Motor neuron (in vitro differentiated cells): ENCODE measurements at regions not wholly inside any gene's neighbourhood (a gene's known extent, or its start where the extent isn't known, plus 50 kb on each side); places are given as distances from the start of the nearest gene placed in this dataset.
A peak's percentile ranks its signal among the peaks of the same experiment; 100 is the strongest.
"Not testable (repeated sequence)": the region's sequence is repeated elsewhere in the genome, so short reads cannot be mapped to it uniquely, and the experiment has no call there.

Experiments used
- ATAC-seq, 8 experiments: fragments of 200-7000 bp; cut with Tn5 transposase; replicated peaks in 6 of 8; 2 replicates each; pipeline ENCODE4 v1.8.0; 2021; ENCODE audit warnings: mild to moderate bottlenecking in 8 of 8, moderate library complexity in 8 of 8
- H3K27ac ChIP-seq, 2 donors: fragments of 250-450 bp; sonication (Bioruptor Pico); 2 replicates each; pipeline ENCODE4 v1.9.0; 2021; ENCODE audit warnings: antibody characterized with exemption in 2 of 2, mild to moderate bottlenecking in 2 of 2, moderate library complexity in 1 of 2
- H3K4me1 ChIP-seq, 2 donors: fragments of 250-450 bp; sonication (Bioruptor Pico); replicated peaks in 1 of 2; 2 replicates each; pipeline ENCODE4 v1.6.1; 2021; ENCODE audit warnings: antibody characterized with exemption in 2 of 2, mild to moderate bottlenecking in 2 of 2, moderate library complexity in 1 of 2
- H3K4me3 ChIP-seq, 5 donors: fragments of 250-450 bp; sonication (Bioruptor Pico); 2 replicates each; pipeline ENCODE4 v1.9.0; 2021; ENCODE audit warnings: antibody characterized with exemption in 5 of 5, mild to moderate bottlenecking in 5 of 5, moderate library complexity in 4 of 5
- WGBS, 10 experiments: fragments of 450-650 bp; shearing (Covaris generic); methylation state at CpG; one replicate each; pipeline ENCODE4 v1.0.0; 2022; 5-methylcytosine and 5-hydroxymethylcytosine counted together
- in situ Hi-C, 9 experiments: fragments of 400-800 bp; cut with MboI; loops; one replicate each; pipeline ENCODE4 v1.15.0; 2021; ENCODE audit warnings: low sequenced_read_pairs in 9 of 9, low pct_unique_long_range_greater_than_20kb in 2 of 9; ENCODE audit not compliant: unreplicated experiment in 9 of 9

DNA sequence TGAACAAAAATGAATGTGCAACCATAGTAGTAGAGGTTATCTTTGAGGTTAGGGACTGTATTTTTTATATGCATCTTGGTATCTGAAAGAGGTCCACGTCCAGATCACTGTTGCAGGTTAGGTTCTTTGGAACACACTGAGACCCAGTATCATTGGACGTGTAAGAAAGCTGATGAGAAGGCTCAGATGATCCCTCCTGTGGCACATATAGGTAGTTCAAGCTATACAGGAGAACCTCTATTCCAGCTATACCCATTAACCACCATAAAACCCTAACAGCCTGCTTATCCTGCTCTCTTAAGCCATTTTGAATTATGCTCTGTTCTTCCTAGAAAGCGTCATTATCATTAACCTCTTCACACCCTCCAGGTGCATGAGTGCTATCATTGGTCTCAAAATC, 930.7 kb upstream of the HS3ST1 start:
- Histone ChIP-seq H3K4me3 (no peak overlapping the region), H3K27ac (no peak overlapping the region), H3K4me1 (no peaks in the 10 kb centered on the region)
- 0 to 80% (median 29%) methylated on average over 2 to 3 of the region's 3 CpGs; no CpG with 5 or more reads in 2 of the 10 experiments for WGBS, 10 experiments
- in situ Hi-C loops: no loop called here
- ATAC-seq: no peak

GRCh38 chr4:12333083-12333482, 904.4 kb upstream of the HS3ST1 start:
- peak in 1 of 8 experiments; percentile 66 for ATAC-seq
- H3K4me3 ChIP-seq, H3K27ac ChIP-seq, H3K4me1 ChIP-seq, in situ Hi-C loops: not testable (repeated sequence)
- 100% methylated on average over 1 to 2 of the region's 2 CpGs; no CpG with 5 or more reads in 8 of the 10 experiments for WGBS, 10 experiments

DNA sequence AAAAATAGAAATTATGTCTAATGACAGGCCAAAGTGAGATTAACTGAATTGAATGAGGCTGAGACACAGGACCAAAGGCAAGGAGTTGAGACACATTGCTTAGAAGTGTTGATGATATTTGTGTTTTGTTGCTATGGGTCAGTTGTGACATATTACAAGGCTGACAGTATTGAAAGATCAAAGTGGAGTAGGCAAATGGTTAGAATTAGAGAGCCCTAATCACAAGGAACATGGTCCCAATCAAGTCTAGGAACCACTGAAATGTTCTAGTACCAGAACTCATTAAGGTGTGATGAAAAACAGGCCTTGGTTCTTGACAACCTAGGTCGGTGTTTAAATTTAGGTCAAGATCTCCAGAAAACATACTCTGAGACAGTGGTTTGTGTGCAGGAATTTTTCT, 896.3 kb upstream of the HS3ST1 start:
- 0 to 100% (median 75%) methylated on average over 1 of the region's 1 CpG; no CpG with 5 or more reads in 2 of the 10 experiments for WGBS, 10 experiments

DNA sequence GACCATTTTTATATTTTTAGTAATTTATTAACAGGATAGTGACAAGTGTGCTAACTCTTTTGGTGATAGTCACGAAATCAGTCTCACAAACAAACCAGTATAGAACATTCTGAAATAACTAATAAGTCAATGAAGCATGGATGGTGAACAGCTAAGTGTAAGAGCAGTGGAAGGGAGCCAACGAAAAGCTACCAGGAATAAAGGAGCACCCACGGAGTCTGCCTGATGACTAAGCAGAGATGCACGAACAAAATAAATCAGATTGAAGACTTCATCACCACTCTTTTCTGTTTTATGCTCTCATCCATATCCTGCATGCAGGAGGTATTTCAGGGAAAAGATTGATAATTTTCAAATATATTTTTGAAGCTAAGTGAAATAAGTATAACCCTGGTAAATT, 891.1 kb upstream of the HS3ST1 start:
- H3K27ac ChIP-seq: no peak overlapping the region
- no peaks in the 10 kb centered on the region for H3K4me1 ChIP-seq
- H3K4me3 ChIP-seq: no peak overlapping the region
- 0 to 88% (median 70%) methylated on average over 1 to 4 of the region's 4 CpGs; no CpG with 5 or more reads in 1 of the 10 experiments for WGBS, 10 experiments
- peak in 1 of 8 experiments; percentile 39 for ATAC-seq
- in situ Hi-C loops: no loop called here

More for the DNA sequence above, 896.3 kb upstream of the HS3ST1 start:
- Histone ChIP-seq H3K4me3 (no peak overlapping the region), H3K4me1 (no peaks in the 10 kb centered on the region), H3K27ac (no peak overlapping the region)
- no peak for ATAC-seq
- in situ Hi-C loops: no loop called here

GRCh38 chr4:12304905-12305304, 876.2 kb upstream of the HS3ST1 start:
- 0 to 100% (median 59%) methylated on average over 2 to 3 of the region's 3 CpGs; no CpG with 5 or more reads in 4 of the 10 experiments for WGBS, 10 experiments
- in situ Hi-C loops: no loop called here
- ATAC-seq: peak in 1 of 8 experiments; percentile 63

DNA sequence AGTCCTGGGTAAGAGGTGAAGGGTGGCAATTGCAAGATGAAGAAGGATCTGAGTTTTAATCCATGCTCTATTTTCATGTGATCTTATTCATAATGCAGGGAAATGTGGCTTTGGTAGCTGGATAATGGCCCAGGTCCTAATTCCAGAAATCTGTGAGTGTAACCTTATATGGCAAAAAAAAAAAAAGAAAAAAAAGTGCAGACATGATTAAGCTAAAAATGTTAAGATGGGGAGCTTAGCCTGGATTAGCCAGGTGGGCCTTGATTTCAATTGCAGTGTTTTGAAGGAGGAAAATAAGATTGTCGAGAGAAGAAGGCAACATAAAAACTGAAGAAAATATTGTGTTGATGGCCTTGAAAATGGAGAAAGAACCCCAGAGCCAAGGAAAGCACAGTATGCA, 867.7 kb upstream of the HS3ST1 start:
- in situ Hi-C loops: no loop called here
- no peak overlapping the region for H3K4me3 ChIP-seq
- 0 to 100% (median 78%) methylated on average over 1 of the region's 1 CpG; no CpG with 5 or more reads in 2 of the 10 experiments for WGBS, 10 experiments
- no peaks in the 10 kb centered on the region for H3K4me1 ChIP-seq
- ATAC-seq: no peak
- H3K27ac ChIP-seq: no peak overlapping the region

More at GRCh38 chr4:12304905-12305304, 876.2 kb upstream of the HS3ST1 start:
- H3K4me1 ChIP-seq: no peaks in the 10 kb centered on the region
- H3K4me3 ChIP-seq: no peak overlapping the region
- no peak overlapping the region for H3K27ac ChIP-seq

DNA sequence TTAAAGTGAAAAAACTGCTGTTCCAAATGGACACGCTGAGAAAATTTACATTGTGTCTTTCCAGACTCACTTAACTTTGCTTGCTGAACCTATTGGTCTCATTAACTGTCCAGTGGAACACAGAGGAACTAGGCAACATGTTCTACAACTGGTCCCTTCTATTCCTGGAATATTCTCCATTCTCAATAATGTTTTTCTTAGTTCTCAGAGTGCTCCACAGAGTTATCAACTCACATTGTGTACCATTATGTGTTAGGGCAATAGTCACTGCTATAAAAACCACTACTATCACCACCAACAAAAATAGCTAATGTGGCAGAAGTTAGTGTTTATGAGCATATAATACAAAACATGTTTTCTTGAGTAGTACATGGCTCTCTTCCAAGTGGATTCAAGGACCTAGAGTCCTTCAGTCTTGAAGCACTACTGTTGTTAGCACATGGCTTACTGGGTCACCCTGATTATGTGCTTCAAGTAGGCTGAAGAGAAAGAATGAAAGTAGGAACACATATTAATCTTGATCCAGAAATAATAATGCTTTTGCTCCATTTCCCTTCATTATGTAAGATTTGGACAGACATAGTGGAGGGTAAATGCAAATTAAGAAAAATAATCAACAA, 865.3 kb upstream of the HS3ST1 start:
- Histone ChIP-seq H3K27ac (no peak overlapping the region), H3K4me3 (no peak overlapping the region), H3K4me1 (no peaks in the 10 kb centered on the region)
- no peak for ATAC-seq
- WGBS, 10 experiments: 0 to 100% (median 88%) methylated on average over 1 of the region's 1 CpG; no CpG with 5 or more reads in 2 of the 10 experiments
- in situ Hi-C loops: no loop called here

DNA sequence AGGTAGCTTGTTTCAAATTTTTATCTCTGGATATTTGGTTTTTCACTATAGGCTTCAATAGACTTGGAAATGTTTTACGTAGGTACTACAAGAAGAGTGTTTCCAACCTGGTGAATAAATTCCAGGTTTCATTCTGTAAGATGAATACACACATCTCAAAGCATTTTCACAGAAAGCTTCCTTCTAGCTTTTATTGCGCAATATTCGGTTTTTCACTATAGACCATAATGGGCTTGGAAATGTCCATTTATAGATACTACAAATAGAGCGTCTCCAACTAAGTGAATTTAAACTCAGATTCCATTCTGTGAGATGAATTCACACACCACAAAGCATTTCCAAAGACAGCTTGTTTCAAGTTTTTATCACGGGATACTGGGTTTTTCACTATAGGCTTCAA, 857.7 kb upstream of the HS3ST1 start:
- Histone ChIP-seq H3K4me3 (no peak overlapping the region), H3K4me1 (no peaks in the 10 kb centered on the region), H3K27ac (no peak overlapping the region)
- in situ Hi-C loops: no loop called here
- ATAC-seq: no peak
- 0 to 100% (median 85%) methylated on average over 1 to 5 of the region's 5 CpGs for WGBS, 10 experiments

- in situ Hi-C loops: no loop called here
- no peak for ATAC-seq
- Histone ChIP-seq H3K27ac (no peak overlapping the region), H3K4me3 (no peak overlapping the region), H3K4me1 (no peaks in the 10 kb centered on the region)
- WGBS, 10 experiments: 0 to 100% (median 47%) methylated on average over 1 to 4 of the region's 4 CpGs; no CpG with 5 or more reads in 1 of the 10 experiments
Observed at GRCh38 chr4:12270546-12270945, 841.9 kb upstream of the HS3ST1 start.

DNA sequence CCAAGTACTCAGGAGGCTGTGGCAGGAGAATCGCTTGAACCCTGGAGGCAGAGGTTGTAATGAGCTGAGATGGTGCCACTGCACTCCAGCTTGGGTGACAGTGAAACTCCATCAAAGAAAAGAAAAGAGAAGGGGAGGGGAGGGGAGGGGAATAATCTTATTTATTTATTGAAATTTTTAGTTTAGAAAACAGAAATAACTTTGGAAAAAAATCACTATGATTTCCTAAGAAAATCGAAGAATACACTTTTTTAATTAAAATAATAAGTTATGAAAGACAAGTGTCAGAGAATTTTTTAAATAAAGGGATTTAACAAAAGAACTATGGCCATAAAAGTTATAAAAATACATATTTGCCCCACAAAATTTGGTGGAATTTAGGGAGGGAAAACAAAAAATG, 836.9 kb upstream of the HS3ST1 start:
- in situ Hi-C loops: no loop called here
- no peak overlapping the region for H3K27ac ChIP-seq
- 0 to 100% (median 55%) methylated on average over 1 to 2 of the region's 2 CpGs for WGBS, 10 experiments
- ATAC-seq: no peak
- no peak overlapping the region for H3K4me3 ChIP-seq
- H3K4me1 ChIP-seq: no peaks in the 10 kb centered on the region

DNA sequence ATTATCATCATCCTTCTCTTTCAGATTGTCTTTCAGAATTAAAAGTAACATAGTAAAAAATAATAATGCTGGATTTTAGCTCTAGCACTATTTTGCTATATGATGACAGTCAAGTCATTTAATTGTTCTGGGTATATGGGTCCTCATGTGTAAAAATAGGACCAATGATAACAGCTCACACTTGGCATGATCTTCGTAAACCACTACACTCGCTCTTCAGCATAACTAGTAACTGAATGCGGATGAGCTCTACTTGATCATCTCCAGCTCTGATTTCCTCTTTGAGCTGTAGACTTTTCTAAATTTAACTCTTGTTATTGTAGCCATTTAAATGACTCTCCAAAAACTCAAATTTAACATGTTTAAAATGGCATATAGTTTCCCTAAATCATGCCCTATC, 831.8 kb upstream of the HS3ST1 start:
- Histone ChIP-seq H3K4me1 (no peaks in the 10 kb centered on the region), H3K27ac (no peak overlapping the region), H3K4me3 (no peak overlapping the region)
- in situ Hi-C loops: no loop called here
- 5 to 100% (median 75%) methylated on average over 2 to 3 of the region's 3 CpGs; no CpG with 5 or more reads in 2 of the 10 experiments for WGBS, 10 experiments
- no peak for ATAC-seq

GRCh38 chr4:12244973-12245372, 816.3 kb upstream of the HS3ST1 start:
- 0 to 92% (median 33%) methylated on average over 2 to 3 of the region's 3 CpGs; no CpG with 5 or more reads in 1 of the 10 experiments for WGBS, 10 experiments
- Histone ChIP-seq H3K4me3 (no peak overlapping the region), H3K4me1 (no peaks in the 10 kb centered on the region), H3K27ac (no peak overlapping the region)
- in situ Hi-C loops: no loop called here
- no peak for ATAC-seq

GRCh38 chr4:12242354-12242753, 813.7 kb upstream of the HS3ST1 start:
- ATAC-seq: no peak
- H3K27ac ChIP-seq: no peak overlapping the region
- WGBS, 10 experiments: 0 to 100% (median 97%) methylated on average over 1 to 2 of the region's 2 CpGs; no CpG with 5 or more reads in 2 of the 10 experiments
- H3K4me3 ChIP-seq: no peak overlapping the region
- in situ Hi-C loops: no loop called here
- H3K4me1 ChIP-seq: no peaks in the 10 kb centered on the region
